DOHH2 (cell line): ENCODE measurements at regions not wholly inside any gene's neighbourhood (a gene's known extent, or its start where the extent isn't known, plus 50 kb on each side); places are given as distances from the start of the nearest gene placed in this dataset.

Experiments used
- H3F3A ChIP-seq: fragments of 200-600 bp; sonication (generic), shearing (Covaris generic); 2 replicates; pipeline ENCODE4 v1.6.0; 2016; ENCODE audit warnings: antibody characterized with exemption, mild to moderate bottlenecking; ENCODE audit not compliant: control insufficient read depth, insufficient read depth
- H3K27ac ChIP-seq: fragments of 200-600 bp; sonication (generic); 2 replicates; pipeline ENCODE4 v1.5.1; 2014; ENCODE audit warnings: low read depth, mild to moderate bottlenecking, low read length, moderate library complexity
- H3K27me3 ChIP-seq: fragments of 200-600 bp; sonication (generic); 2 replicates; pipeline ENCODE4 v1.6.1; 2014; ENCODE audit warnings: mild to moderate bottlenecking, low read length, mixed read lengths; ENCODE audit not compliant: control insufficient read depth
- H3K36me3 ChIP-seq: fragments of 200-600 bp; sonication (generic); 2 replicates; pipeline ENCODE4 v1.6.1; 2014; ENCODE audit warnings: mild to moderate bottlenecking, low read length, moderate library complexity, mixed read lengths; ENCODE audit not compliant: control insufficient read depth
- H3K4me1 ChIP-seq: fragments of 200-600 bp; sonication (generic); 2 replicates; pipeline ENCODE4 v1.6.1; 2014; ENCODE audit warnings: mild to moderate bottlenecking, low read length, mixed read lengths; ENCODE audit not compliant: control insufficient read depth
- H3K4me2 ChIP-seq: fragments of 200-600 bp; sonication (generic); 2 replicates; pipeline ENCODE4 v1.6.0; 2014; ENCODE audit warnings: mild to moderate bottlenecking, low read length, moderate library complexity
- H3K4me3 ChIP-seq: fragments of 200-600 bp; sonication (generic); 2 replicates; pipeline ENCODE4 v1.5.1; 2014; ENCODE audit warnings: mild to moderate bottlenecking, low read length, mixed read lengths
- H3K79me2 ChIP-seq: fragments of 200-600 bp; sonication (generic); 2 replicates; pipeline ENCODE4 v1.6.1; 2014; ENCODE audit warnings: mild to moderate bottlenecking, low read length, mixed read lengths; ENCODE audit not compliant: control insufficient read depth
- H3K9me2 ChIP-seq: fragments of 200-600 bp; sonication (generic); replicated peaks from 2 replicates; pipeline ENCODE4 v1.6.1; 2014; ENCODE audit warnings: mild to moderate bottlenecking, low read length, mixed read lengths; ENCODE audit not compliant: control insufficient read depth
- H3K9me3 ChIP-seq: fragments of 200-600 bp; sonication (generic); 2 replicates; pipeline ENCODE4 v1.6.1; 2014; ENCODE audit warnings: antibody characterized with exemption, low read length, mixed read lengths; ENCODE audit not compliant: control insufficient read depth, insufficient read depth
- H4K20me1 ChIP-seq: fragments of 200-600 bp; sonication (generic); 2 replicates; pipeline ENCODE4 v1.6.0; 2014; ENCODE audit warnings: low read depth, mild to moderate bottlenecking, antibody characterized with exemption, low read length, moderate library complexity; ENCODE audit not compliant: control insufficient read depth, insufficient read depth
- EZH2phosphoT487 ChIP-seq: fragments of 200-600 bp; sonication (generic); IDR thresholded peaks from 2 replicates; pipeline ENCODE4 v1.6.1; 2017; ENCODE audit warnings: borderline replicate concordance, mild to moderate bottlenecking, antibody characterized with exemption, low read length, moderate library complexity, mixed read lengths
- TF ChIP-seq, protein P1 (sequence below): fragments of 200-600 bp; sonication (generic); IDR thresholded peaks from one replicate; pipeline ENCODE4 v1.5.1; 2014; ENCODE audit warnings: antibody characterized with exemption, mild to moderate bottlenecking, low read depth, low read length; ENCODE audit not compliant: poor library complexity, severe bottlenecking

- Histone ChIP-seq H3K4me3 (no peak overlapping the region), H3K4me2 (no peak overlapping the region), H3K79me2 (no peaks in the 10 kb centered on the region), H3K27ac (no peak overlapping the region), H4K20me1 (no peaks in the 10 kb centered on the region), H3K9me2 (no peaks in the 10 kb centered on the region), H3K27me3 (no peaks in the 10 kb centered on the region), H3F3A (no peaks in the 10 kb centered on the region), H3K4me1 (peaks cover 4% of the 10 kb centered on the region), H3K36me3 (no peaks in the 10 kb centered on the region), H3K9me3 (no peaks in the 10 kb centered on the region)
- no peak for TF ChIP-seq EZH2phosphoT487
- TF ChIP-seq, protein P1, sequence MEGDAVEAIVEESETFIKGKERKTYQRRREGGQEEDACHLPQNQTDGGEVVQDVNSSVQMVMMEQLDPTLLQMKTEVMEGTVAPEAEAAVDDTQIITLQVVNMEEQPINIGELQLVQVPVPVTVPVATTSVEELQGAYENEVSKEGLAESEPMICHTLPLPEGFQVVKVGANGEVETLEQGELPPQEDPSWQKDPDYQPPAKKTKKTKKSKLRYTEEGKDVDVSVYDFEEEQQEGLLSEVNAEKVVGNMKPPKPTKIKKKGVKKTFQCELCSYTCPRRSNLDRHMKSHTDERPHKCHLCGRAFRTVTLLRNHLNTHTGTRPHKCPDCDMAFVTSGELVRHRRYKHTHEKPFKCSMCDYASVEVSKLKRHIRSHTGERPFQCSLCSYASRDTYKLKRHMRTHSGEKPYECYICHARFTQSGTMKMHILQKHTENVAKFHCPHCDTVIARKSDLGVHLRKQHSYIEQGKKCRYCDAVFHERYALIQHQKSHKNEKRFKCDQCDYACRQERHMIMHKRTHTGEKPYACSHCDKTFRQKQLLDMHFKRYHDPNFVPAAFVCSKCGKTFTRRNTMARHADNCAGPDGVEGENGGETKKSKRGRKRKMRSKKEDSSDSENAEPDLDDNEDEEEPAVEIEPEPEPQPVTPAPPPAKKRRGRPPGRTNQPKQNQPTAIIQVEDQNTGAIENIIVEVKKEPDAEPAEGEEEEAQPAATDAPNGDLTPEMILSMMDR: no peak
These were observed 491.1 kb upstream of the RGS6 start for GRCh38 chr14:71441126-71441525.

DNA sequence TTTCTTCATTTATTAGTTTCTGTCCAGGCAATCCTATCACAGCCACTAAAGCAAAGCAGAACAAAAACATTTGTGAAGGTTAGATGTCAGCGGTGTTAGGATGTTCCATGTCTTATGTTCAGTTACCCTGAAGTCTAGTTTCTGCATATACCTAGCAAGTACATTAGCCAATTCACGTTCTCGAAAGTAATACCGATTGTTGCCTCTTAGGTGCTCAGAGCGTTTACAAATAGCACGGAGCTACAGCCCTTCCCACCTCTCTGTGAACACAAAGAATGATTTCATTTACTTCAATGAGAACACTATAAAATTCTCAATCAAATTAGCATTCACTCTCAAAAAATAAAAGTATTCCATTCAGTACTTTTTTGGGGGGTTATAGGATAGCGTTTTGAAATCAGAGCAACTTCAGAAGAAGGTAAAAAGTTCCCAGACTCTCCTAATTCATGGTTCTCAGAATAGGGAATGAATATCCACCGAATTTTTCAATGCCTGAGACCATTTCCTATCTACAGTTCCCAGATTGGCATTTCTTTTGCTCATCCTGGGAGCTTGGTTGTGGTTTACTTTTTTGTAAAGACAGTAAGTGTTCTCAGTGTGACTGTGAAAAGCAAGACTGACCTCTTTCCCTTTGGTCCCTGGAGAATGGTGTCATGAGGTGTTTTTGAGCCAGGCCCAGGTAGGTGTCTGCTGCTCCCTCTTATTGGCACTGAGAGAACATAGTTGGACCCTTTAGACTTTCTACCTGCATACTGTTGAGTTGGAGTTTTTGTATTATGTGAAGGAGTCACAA, 488.0 kb upstream of the RGS6 start:
- peaks cover 12% of the 10 kb centered on the region for H3K4me1 ChIP-seq
- no peaks in the 10 kb centered on the region for H4K20me1 ChIP-seq
- H3K4me3 ChIP-seq: no peak overlapping the region
- no peaks in the 10 kb centered on the region for H3K27me3 ChIP-seq
- no peaks in the 10 kb centered on the region for H3K79me2 ChIP-seq
- no peaks in the 10 kb centered on the region for H3K36me3 ChIP-seq
- H3K27ac ChIP-seq: no peak overlapping the region
- no peaks in the 10 kb centered on the region for H3K9me3 ChIP-seq
- TF ChIP-seq, protein P1: no peak
- no peak for TF ChIP-seq EZH2phosphoT487
- H3K9me2 ChIP-seq: no peaks in the 10 kb centered on the region
- H3K4me2 ChIP-seq: no peak overlapping the region
- H3F3A ChIP-seq: no peaks in the 10 kb centered on the region

DNA sequence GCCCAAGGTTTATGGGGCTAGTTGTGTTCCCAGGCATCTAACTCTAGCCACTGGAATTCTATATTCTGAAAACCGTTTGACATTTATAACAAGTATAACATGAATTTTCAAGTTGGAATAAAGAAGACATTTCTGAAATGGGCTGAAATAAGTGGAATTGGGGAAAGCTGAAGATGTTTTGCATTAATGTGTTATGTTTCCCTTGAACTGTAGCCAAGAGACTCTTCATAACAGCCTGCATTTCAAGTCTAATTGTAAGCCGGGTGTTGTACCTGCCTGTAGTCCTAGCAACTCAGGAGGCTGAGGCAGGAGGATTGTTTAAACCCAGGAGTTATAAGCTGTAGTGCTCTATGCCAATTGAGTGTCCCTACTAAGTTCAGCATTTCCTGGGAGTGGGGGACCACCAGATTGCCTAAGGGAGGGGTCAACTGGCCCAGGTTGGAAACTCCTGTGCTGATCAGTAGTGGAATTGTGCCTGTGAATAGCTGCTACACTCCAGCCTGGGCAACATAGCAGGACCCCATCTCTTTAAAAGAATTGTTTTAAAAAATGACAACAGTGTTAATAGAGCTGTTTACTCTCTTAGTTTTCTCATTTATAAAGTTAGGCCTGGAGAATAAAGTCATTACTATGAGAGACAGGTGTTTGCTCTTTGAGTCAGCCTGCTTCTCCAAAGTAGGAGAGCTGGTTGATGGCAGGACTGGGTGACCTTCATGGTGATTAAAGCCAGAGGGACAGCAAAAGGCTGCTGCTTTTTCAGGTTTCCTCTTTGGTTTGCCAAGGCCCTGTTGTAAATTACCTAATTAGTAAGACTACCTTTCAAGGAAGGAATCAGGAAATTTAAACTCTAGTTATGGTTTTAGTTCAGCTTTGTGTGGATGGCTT, 483.6 kb upstream of the RGS6 start:
- Histone ChIP-seq H4K20me1 (no peaks in the 10 kb centered on the region), H3F3A (no peaks in the 10 kb centered on the region), H3K27ac (no peak overlapping the region), H3K9me3 (no peaks in the 10 kb centered on the region), H3K79me2 (no peaks in the 10 kb centered on the region), H3K4me2 (no peak overlapping the region), H3K27me3 (no peaks in the 10 kb centered on the region), H3K4me1 (peaks cover 12% of the 10 kb centered on the region), H3K36me3 (no peaks in the 10 kb centered on the region), H3K4me3 (no peak overlapping the region), H3K9me2 (no peaks in the 10 kb centered on the region)
- TF ChIP-seq, protein P1: no peak
- TF ChIP-seq EZH2phosphoT487: no peak
